C4-2B (cell line): ENCODE measurements at regions not wholly inside any gene's neighbourhood (a gene's known extent, or its start where the extent isn't known, plus 50 kb on each side); places are given as distances from the start of the nearest gene placed in this dataset.

Source experiments
- H3K27ac ChIP-seq: fragments of 450-650 bp; 2 replicates; pipeline ENCODE4 v1.5.1; 2017
- ZFX ChIP-seq: fragments of 450-650 bp; IDR thresholded peaks from 2 replicates; pipeline ENCODE4 v1.6.1; 2017
- TF ChIP-seq, protein P1 (sequence below): fragments of 450-650 bp; conservative IDR thresholded peaks from 2 replicates; pipeline ENCODE4 v1.5.1; 2017; ENCODE audit warnings: mild to moderate bottlenecking

DNA sequence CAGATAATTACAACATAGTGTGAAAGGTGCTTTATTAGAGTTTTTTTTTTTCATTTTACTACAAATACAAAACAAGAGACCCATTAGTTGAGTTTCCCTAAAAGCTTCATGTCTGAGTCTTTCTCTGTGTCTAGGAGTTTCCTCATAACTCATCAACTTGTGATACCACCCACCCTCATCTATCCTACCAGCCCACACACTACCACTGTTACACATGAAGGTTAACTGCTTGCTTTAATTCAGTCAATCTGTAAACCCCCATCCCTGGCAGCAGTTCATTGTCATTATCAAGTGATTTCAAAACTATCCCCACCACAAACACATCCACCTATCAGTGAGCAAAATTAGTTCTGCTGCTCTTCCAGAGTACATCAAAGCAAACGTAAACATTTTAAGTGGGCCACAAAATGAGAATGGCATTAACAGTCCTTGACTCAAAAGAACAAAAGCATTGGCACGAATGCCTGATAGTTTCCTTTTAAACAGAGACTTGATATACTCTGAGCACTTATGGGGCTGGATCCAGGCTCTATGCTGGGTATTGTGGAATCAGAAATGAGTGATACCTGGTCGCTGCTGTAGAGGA, 331.6 kb upstream of the FAM241A start:
- no peak overlapping the region for H3K27ac ChIP-seq
- TF ChIP-seq ZFX, result no peak
- TF ChIP-seq, protein P1, sequence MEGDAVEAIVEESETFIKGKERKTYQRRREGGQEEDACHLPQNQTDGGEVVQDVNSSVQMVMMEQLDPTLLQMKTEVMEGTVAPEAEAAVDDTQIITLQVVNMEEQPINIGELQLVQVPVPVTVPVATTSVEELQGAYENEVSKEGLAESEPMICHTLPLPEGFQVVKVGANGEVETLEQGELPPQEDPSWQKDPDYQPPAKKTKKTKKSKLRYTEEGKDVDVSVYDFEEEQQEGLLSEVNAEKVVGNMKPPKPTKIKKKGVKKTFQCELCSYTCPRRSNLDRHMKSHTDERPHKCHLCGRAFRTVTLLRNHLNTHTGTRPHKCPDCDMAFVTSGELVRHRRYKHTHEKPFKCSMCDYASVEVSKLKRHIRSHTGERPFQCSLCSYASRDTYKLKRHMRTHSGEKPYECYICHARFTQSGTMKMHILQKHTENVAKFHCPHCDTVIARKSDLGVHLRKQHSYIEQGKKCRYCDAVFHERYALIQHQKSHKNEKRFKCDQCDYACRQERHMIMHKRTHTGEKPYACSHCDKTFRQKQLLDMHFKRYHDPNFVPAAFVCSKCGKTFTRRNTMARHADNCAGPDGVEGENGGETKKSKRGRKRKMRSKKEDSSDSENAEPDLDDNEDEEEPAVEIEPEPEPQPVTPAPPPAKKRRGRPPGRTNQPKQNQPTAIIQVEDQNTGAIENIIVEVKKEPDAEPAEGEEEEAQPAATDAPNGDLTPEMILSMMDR, result no peak

DNA sequence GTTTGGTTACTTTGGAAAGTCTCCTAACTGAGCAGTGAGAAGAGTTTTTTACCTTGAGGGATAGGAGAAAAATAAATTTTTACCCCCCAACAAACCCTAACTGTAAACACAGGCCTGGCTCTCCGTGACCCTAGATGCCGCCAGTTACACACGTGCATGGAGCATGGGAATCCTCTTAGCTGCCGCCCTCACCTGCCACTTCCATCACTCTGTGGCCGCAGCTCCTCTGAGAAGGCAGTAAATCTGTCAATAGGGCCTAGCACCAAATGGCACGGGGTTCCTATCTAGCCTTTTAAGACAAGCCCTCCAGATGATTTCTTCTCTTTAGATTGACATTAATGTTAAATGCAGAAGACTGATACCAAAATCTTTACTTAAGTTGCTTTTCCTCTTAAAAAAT, 330.3 kb upstream of the FAM241A start:
- H3K27ac ChIP-seq, result no peak overlapping the region
- no peak for TF ChIP-seq ZFX
- TF ChIP-seq, protein P1, result no peak

GRCh38 chr4:111821342-111821741, 323.9 kb upstream of the FAM241A start:
- no peak overlapping the region for H3K27ac ChIP-seq
- no peak for TF ChIP-seq ZFX
- TF ChIP-seq, protein P1, result no peak

DNA sequence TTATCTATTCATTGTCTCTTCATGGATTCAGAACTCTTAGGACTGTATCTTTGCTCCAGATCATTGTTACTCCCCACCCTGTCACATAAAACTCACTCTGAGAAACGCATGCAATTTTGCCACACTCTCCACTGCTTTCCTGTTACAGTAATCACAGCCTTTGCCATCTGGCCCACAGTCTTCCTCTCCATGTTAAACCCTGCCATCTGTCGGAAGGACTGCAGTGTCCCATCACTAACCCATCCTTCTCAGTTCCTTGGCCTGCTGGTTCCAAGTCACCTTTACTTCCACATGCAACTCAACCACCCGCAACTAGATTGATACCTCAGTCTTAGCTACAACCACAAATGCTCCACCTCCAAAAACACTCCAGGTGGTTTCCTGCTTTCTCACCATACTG, 308.7 kb upstream of the FAM241A start:
- no peak for TF ChIP-seq ZFX
- TF ChIP-seq, protein P1, result no peak

DNA sequence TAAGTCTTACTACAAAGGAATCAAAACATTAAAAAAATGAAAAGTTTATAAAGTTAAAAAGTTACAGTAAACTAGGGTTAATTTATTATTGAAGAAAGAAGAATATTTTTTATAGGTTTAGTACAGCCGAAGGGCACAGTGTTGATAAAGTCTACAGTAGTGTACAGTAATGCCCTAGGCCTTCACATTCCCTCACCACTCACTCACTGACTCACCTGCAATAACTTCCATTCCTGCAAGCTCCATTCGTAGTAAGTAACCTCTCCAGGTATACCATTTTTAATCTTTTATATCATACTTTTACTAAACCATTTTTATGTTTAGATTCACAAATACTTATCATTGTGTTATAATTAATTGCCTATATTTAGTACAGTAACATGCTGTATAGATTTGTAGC, 307.5 kb upstream of the FAM241A start:
- TF ChIP-seq, protein P1, result no peak
- no peak for TF ChIP-seq ZFX
- H3K27ac ChIP-seq, result no peak overlapping the region

More for the DNA sequence above, 308.7 kb upstream of the FAM241A start:
- H3K27ac ChIP-seq, result no peak overlapping the region

GRCh38 chr4:111838406-111838930, 306.8 kb upstream of the FAM241A start:
- no peak overlapping the region for H3K27ac ChIP-seq
- TF ChIP-seq, protein P1, result no peak
- no peak for TF ChIP-seq ZFX

- no peak for TF ChIP-seq ZFX
- TF ChIP-seq, protein P1, result no peak
- H3K27ac ChIP-seq, result no peak overlapping the region
These were observed 306.1 kb upstream of the FAM241A start for GRCh38 chr4:111839141-111839540.
